ENCODE measurements at regions not wholly inside any gene's neighbourhood (a gene's known extent, or its start where the extent isn't known, plus 50 kb on each side); places are given as distances from the start of the nearest gene placed in this dataset.
"Not testable (repeated sequence)": the region's sequence is repeated elsewhere in the genome, so short reads cannot be mapped to it uniquely, and the experiment has no call there.

DNA sequence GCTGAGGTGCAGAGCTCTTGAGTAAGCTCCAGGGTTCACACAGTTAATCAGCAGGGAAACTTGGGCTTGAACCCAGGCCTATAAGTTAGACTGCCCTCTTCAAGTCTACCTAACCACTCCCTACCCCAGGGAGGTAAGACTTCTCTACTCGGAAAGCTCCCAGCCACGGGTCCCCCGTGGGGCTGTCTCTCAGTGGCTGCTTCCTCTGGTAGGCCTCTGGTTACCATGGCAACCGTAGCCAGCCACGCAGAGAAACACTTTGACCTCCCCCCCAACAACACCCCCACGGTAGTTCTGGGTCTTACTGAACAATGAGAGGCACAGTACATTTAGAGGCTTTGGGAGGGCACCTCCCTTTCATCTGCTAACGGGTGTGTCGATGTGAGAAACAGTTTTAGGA is 245.2 kb downstream of the AACS start:
- DNase-seq (ENCODE audit: low read depth), result no peak

DNA sequence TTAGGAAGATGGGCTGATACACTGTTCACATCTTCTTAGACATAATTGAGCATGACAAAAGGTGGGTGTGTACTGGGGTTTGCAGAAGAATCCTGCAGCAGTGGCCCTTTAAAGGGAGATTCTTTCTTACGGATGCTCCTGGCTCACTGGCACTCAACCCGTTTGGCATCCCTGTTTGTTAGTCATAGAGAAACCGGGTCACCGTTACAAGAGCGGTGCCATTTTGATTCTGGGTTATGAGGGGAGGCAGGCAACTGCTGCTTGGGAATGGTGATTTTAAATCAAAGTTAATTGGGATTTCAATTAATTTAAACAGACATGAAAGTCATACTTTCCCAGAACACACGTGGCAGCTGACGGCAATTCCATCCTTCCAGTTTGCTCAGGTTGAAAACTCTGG is 245.8 kb downstream of the AACS start:
- DNase-seq (ENCODE audit: low read depth), result no peak

DNA sequence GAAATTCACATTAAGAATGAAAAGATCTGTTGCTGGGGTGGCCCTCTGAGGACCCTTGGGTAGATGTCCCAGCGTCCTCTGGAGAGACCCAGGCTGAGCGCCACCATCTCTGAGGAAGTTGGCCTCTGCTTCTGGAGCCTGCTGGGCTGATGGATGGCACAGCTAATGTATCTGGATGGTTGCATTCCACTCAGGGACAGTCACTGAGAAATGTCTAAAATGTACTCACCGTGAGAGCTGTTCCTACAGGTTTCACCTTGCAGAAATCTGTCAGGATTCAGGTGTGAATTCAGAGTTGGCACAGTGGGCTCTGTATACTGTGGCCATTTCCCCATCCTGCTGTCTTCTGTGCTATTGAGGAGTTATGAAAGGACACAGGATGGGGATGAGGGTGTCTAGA is 247.2 kb downstream of the AACS start:
- DNase-seq (ENCODE audit: low read depth), result no peak

DNA sequence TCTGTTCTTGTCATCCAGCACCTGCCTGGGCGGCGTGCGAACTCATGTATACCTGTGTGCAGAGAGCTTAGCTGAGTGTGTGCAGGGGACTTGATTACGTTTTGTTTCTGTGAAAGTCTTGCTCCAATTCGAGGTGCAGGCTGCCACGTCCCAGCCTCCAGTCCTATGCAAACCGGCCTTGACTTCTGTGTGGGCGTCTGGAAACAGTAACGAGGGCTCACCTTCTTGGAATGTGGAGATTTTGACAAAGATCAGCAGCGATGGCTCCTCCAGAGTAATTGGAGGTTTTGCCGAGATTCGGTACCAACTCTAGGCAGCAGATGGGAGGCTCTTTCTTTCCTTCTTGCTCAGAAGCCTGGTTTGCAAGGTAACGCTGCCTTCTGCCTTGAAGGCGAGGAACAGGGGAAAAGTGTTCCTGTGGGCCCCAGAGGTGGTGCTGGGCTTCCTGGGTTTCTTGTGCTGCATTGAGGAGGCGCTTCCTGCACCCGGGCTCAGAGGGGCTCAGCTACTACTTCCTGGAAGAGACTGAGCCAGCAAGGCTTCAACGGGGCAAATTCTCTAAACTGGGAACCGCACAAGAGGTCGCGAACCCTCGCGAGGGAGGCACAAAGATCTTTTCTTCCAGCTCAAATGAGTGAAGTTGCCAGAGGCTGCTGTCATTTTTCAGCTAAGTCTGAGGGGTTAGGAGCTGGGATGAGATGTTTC is 249.0 kb downstream of the AACS start:
- no peak for DNase-seq (ENCODE audit: low read depth)

DNA sequence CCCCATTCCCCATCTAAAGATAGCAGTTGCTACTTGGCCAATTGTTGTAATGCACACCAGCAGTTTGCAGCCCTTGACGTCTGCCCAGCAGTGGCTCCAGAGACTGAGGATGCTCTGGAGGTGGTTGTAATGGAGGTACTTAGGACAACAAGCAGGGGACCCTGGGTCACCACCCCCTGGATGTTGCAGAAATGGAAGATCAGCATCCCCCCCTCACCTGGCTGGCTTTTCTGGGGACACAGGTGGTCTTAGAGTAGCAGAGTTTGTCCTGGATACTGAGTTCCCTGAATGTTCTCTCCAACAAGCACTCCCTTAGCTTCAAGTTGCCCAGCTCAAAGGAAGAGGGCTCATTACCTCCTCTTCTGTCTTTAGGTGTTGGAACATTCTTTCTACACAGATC is 250.5 kb downstream of the AACS start:
- DNase-seq (ENCODE audit: low read depth), result no peak

DNA sequence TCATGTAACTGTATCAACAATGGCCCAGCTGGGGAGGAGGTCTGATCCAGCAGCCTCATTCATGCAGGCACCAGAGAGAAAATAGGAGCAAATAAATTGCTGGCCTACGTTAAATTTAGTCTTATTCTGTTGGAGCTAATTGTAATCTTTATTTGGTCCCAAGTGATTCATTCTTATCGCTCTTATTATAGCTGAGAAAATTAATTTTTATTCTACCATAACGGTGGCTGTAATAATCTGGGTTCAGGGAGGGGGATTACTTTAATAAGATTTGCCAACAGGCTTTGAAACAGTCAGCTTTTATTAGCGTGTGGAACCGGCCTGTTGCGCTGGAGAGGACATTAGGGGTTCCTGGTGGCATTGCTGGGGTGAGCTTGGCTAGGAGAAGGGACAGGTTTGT is 254.9 kb downstream of the AACS start:
- no peak for DNase-seq (ENCODE audit: low read depth)

DNA sequence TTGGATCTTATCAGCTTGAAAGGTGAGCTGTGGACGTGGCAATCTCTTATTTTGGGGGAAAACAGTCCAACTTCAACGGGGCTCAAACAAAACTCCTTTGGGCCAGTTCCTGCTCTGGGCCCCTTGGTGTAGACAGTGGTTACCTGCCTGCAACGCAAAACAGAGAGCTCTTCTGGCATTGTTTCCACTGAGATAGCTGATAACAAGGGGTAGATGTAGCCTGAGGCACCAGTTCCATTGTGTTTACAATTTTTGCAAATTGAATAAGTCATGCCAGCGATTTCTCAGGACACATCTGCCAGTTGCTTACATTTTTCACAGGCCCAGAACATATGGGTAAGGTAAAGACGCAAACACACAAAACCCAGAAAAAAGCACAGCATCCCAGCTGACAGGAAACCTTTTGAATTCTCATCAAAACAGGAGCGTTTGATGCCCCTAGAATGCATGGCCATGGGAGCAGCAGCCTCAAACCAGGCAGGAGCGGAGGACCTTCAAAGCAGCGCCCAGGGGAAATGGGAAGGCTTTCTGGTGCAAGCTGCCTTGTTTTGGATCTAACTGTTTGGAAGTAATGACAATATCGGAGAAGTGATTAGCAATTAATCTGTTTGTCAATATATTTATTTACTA is 259.7 kb downstream of the AACS start:
- DNase-seq (ENCODE audit: low read depth), result no peak

DNA sequence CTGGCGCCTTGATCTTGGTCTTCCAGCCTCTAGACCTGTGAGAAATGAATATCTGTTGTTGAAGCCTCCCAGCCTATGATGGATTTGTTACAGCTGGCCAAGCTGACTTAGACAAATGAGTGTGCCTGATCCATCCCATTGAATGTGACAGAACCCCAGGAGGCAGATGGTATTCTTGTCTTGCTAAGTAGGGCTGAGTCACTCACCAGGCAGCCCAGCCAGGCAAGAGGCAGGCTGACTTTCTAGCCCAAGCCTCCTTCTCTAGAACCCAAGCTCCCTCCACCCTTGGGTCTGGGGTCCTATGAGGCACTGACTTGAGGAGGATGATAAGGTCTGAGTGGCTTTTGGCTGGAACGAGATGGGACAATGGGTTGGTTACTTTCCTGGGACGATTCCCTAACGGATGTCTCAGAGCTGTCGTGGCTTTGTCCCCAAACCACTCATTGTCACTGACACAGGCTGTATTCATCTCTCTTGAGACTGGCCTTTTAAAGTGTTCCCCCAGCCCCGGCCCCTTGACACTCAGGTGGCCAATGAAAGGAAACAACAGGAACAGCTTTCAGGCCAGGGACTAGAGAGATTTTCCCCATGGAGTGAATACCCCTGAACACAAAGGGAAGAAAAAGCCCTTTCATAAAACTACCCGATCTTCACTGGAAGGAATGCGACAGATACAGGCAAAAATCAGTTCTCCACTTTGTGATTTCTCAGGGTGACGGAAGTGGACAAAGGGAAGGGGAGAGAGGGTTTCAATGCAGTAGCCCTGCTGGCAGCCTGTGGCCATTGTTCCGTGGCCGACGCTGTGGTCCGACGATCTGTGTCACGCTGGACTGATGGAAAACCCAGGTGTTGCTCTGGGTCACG is 264.2 kb downstream of the AACS start:
- DNase-seq (ENCODE audit: low read depth), result no peak

DNA sequence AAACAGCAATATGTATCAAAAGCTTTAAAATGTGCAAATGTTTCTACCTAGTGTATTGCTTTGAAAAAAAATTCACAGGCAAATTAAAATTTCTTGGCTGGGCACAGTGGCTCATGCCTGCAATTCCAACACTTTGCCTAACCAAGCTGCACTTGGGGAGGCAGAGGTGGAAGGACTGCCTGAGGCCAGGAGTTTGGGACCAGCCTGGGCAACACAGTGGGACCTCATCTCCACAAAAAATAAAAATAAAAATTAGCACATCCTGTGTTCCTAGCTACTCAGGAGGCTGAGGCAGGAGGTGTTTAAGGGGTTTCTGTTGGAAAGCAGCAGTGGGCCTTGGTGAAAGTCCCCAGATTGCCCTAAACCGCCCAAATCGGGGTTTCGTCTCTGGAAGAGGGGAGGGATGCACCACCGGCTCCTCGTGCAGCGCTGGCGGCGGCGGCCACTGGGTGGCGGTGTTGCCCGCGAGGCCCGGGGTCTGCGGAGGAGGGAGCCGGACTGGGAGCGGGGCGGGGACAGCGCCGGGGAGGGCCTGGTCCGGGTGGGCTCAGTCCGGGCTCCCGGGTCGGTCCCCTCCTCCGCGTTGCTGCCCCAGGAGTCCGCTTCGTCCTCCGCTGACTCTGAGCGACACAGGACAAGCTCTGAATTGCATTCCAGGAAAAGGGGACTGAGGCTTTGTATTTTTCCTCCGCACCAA is 265.6 kb downstream of the AACS start:
- DNase-seq (ENCODE audit: low read depth), result peak; percentile 4

DNA sequence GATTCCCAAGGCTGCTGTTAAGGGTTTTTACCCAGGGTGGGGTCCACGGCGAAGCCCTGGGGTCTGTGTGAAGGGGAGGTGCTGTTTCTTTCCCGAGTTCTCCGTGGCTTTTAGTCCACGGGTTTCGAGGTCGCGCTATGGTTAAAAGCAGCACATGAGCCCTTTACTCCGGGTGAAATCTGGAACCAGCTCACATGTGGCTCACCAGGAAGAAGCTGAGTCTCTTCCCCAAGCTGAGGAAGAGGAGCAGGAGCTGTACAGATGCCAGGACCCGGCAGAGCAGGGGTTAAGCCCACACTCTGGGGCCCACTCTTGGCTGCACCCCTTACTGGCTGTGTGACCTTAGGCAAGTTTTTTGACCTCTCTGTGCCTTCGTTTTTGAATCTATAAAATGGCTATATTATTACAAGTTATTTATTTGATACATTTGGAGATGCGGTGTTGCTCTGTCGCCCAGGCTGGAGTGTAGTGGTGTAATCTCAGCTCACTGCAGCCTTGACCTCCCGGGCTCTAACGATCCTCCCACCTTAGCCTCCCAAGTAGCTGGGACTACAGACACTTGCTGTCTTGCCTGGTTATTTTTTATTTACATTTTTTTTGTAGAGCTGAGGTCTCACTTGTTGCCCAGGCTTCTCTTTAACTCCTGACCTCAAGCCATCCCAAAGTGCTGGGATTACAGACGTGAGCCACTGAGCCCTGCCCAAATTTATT is 266.3 kb downstream of the AACS start:
- DNase-seq (ENCODE audit: low read depth), result no peak

DNA sequence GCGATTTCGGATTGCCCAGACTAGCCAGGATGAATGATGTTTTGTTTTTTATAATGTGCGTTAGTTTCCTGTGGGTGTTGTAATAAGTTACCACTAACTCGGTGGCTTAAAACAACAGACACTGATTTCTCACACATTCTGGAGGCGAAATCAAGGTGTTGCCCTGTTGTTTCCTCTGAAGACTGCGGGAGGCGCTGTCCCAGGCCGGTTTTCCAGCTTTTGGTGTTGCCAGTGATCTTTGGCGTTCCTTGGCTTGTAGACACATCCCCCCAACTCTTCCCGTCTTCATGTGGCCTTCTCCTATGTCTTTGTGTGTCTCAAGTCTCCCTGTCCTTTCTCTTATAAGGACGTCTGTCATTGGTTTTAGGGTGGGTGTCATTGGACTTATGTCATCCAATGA is 267.7 kb downstream of the AACS start:
- no peak for DNase-seq (ENCODE audit: low read depth)

DNA sequence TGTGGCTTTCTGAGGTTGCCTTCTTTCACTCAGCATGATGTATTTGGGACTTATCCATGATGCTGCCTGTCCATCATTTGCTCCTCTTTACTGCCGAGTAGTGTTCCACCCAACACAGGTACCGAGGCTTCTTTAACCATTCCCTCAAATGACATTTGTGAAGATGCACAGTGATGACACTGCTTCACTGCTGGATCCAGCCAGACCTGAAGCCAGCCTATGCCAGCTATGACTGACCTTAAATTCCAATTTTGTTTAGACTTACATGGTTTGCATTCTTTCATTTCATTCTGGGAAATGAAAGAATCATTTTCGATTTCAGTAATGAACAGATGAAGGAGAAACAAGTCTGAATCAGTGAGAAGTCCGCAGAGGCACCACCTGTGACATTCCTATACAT is 271.0 kb downstream of the AACS start:
- DNase-seq (ENCODE audit: low read depth), result no peak

DNA sequence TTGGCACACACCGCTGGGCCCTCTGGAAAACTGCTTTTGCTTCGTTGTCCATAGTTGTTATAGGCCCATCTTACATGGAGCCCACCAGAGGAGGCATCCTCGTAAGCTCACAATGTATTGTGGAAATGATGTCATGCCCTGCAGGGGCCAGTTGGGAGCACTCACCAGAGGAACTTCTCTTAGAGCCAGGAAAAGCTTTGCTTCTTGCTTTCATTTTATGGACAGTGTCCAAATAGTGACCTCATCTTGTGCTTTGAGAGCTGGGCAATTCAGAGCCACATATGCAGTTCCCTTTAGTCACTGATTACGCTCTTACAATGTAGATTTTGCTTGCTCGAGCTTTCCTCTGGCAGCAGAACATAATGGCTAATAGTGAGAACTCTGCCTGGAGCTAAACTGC is 275.6 kb downstream of the AACS start:
- DNase-seq (ENCODE audit: low read depth), result no peak

DNA sequence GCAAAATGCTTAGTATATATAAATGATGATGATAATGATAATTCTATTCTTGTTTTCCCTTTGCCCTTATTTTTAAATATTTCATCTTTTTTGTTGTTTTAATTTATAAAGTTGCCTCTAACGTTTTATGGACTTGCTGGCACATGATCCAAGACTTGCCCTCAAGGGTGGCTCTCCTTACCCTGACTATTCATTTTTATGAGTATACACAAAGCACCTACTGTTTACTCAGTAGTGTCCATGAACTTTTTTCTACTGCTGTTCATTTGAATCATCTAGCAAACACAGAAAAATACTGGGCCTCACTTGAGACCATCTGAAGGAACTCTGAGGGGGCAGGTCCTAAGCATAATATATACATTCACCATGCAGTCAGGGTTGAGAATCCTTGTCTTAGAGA is 276.2 kb downstream of the AACS start:
- no peak for DNase-seq (ENCODE audit: low read depth)

DNA sequence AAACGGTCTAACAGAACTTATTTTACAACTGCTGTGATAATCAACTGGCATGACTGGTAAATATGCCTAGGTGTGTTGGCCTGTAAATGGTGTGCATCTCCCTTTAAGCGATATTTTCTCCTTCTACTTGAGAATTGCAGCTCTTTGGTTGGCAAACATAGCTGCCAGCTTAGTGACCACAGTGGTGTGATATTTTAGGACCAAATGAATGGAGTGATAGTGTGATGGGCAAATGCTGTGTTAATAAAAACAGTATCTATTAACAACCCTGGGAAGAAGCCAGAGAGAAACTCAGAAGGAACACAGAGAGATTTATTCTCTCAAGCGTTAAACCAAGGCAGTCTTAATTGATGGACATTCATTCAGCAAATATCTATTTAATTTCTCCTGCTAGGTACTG is 278.4 kb downstream of the AACS start:
- DNase-seq (ENCODE audit: low read depth), result no peak

DNA sequence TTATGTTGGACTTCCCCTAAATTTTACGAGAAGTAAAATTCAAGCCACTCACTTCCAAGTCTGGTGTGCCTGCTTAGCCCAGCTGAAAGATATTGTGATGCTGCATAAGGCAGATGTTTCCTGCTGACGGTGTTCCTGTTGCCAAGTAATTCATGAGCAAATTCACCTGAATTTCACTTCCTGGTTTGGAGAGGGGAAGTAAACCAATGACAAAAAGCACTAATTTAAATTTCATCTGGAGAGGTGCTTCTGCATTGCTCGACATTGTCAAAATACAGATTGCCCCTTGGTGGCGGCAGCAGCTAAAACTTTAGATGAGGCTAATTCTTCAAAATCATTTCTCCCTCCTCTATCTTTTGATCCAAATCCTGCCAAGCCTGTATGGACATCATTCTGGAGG is 281.1 kb downstream of the AACS start:
- no peak for DNase-seq (ENCODE audit: low read depth)

DNA sequence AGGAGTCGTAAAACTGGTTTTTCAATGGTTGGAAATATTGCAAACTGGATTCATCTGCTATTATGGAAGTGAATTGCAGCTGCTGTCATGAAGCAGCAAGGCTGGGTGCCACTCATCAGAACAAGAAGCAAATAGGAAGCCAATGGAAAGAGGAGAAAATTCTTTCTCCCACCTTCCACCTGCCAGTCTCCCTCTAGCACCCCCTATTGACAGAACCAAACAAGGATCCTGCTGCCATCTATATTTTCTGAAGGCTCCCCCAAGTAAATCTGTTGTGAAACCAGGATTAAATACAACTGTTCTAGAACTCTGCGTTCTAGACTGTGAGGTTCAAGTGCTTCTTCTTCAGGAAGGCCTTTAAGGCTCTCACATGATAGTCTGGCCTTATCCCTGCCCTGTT is 286.6 kb downstream of the AACS start:
- DNase-seq (ENCODE audit: low read depth), result no peak

DNA sequence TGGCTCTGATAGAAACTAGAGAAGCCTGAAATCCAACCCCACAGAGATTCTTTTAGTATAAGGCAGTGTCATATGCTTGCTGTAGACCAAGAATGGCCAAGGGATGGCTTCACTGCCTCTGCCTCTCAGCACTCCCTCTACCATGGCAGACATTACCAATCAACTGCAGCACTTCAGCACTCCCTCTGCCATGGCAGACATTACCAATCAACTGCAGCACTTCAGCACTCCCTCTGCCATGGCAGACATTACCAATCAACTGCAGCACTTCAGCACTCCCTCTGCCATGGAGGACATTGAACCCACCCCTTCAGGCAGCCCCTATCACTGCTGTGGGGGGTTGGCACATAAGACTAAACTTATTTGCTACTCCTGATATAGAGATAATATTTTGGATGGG is 287.8 kb downstream of the AACS start:
- not testable (repeated sequence) for DNase-seq (ENCODE audit: low read depth)

DNA sequence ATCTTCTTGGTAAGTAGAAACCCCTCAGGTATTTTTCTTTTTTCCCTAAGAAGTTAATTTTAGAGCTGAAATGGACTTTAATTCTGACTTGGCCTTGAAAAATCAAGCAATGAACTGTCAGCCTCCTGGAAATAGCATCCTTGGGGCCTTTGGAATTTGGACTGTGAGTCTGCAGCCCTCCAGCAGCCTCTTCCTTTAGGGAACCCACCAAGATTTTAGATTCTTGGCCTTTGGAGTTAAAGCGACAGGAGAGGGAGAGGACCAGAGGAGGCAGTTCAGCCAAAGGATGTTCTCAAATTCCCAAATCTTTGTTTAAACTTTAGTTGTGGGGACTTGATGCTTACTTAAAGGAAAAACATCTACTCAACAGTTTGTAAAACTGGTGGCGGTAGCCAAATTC is 288.6 kb downstream of the AACS start:
- no peak for DNase-seq (ENCODE audit: low read depth)

DNA sequence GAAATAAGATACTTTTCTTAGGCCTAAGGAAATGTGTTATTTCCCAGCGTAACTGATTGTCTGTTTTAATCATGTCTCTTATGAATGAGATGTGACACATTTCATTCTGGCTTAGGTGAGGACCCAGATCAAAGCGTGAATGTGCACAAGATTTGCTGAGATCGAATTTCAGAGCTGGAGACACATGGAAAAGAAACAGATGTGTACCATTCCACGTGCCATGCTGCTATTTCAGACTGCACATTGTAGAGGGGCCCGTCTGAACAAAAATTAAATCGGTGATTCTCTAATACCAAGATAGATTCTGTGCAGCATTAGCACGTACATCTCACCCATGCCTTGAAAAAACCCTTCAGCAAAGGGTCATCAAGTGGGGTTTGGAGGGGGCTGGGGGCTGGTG is 290.4 kb downstream of the AACS start:
- no peak for DNase-seq (ENCODE audit: low read depth)

DNA sequence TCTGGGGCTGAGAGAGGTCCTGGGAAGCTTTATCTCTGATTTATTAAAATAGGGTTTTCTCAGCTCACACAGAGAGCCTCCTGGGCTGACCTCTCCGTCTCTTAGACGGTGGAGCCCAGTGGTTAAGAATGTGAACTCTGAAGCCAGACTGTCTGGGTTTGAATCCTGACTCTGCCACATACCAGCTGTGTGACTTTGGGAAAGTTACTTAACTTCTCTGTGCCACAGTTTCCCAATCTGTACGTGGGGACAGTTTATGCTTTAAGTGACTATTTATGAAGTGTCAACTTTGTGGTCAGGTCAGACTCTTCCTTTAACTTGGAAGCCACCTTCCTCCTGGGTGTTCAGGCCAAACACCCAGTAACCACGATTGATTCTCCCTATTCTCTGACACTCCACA is 290.9 kb downstream of the AACS start:
- DNase-seq (ENCODE audit: low read depth), result no peak

DNA sequence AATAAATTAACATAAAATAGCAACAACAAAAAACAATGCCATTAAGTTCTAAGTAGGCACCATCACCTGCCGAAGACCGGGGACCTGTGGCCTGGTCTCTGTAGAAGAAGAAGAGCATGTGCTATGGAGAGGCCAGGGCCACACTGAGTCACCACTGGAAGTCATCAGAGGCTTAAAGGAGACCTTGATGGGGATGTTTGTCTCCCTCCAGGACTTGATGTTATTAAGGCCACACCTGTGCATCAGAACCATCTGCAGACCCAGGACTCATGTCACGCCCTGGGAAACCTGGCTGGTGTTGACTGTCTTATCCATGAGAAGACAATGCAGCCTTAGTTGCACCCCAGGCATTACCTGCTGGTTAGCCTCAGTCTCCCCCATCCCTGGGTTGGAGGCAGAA is 292.3 kb downstream of the AACS start:
- DNase-seq (ENCODE audit: low read depth), result no peak
